Activated CD8-positive, alpha-beta memory T cell treated with anti-CD3 and anti-CD28 coated beads, Interleukin-2, amount 10 ng/mL, durations not matched to agents 7 days and 5 days (primary cell): ENCODE measurements at regions not wholly inside any gene's neighbourhood (a gene's known extent, or its start where the extent isn't known, plus 50 kb on each side); places are given as distances from the start of the nearest gene placed in this dataset.
"Not testable (repeated sequence)": the region's sequence is repeated elsewhere in the genome, so short reads cannot be mapped to it uniquely, and the experiment has no call there.

ENCODE experiments used
- ATAC-seq: fragments of 150-1000 bp; cut with Tn5 transposase; one replicate; pipeline ENCODE4 v1.10.0; 2021; ENCODE audit warnings: moderate library complexity
- CTCF ChIA-PET: fragments of 350-600 bp; sonication (Branson Sonifier 250); formaldehyde crosslinking; loops from one replicate; lab custom pipeline; 2021; ENCODE audit warnings: antibody characterized with exemption; lab: Charles Lee
- DNase-seq: peaks from one replicate; pipeline ENCODE4 v3.0.0-alpha.2; 2020
- H3K27ac Mint-ChIP-seq: one replicate; pipeline ENCODE4 v1.8.0; 2021; ENCODE audit warnings: mild to moderate bottlenecking, mixed read lengths
- H3K27me3 Mint-ChIP-seq: one replicate; pipeline ENCODE4 v1.8.0; 2021; ENCODE audit warnings: mixed read lengths
- H3K36me3 Mint-ChIP-seq: one replicate; pipeline ENCODE4 v1.8.0; 2021; ENCODE audit warnings: mild to moderate bottlenecking, mixed read lengths
- H3K4me1 Mint-ChIP-seq: one replicate; pipeline ENCODE4 v1.8.0; 2021; ENCODE audit warnings: mixed read lengths
- H3K4me3 Mint-ChIP-seq: one replicate; pipeline ENCODE4 v1.8.0; 2021; ENCODE audit warnings: mild to moderate bottlenecking, moderate library complexity, mixed read lengths
- H3K9me3 Mint-ChIP-seq: one replicate; pipeline ENCODE4 v1.8.0; 2022; ENCODE audit warnings: low read depth, mixed read lengths

DNA sequence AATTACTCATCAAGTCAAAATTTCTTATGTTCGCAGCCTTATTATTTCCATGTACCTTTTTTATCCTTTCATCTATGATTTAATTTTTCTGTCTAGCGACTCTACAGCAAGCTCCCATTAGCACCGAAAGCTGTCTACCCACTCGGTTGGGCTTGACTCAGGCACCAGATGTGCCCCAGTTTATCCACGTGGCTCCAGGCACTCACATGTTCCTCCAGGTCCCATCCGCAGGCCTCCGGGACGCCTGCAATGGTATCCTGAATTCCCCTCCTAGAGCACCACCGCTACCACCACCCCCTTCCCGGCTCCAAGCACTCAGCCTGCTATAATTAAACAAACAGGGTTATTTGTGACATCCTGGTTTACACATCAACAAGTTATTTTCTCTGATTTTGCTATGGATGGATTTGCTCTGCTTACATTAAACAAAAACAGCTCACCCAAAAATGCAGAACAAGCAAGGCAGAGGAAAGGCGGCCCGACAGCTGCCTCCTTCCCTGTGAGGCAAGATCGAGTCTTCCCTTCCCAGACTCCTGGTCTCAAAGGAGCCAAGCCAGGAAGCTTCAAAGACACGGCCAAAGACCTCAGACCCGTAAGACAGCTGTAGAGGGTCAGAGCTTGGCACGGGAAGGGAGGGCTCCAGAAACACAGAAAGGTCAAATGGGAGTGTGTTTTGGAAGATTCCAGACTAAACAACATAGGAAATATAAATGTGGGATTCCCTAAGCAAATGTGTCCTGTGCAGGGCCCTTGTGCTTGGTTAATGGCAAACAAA is 253.8 kb downstream of the TTC8 start:
- DNase-seq, result no peak
- CTCF ChIA-PET, result no interaction called here
- Mint-ChIP-seq H3K27me3 (peaks cover 45% of the 10 kb centered on the region), H3K27ac (no peak overlapping the region), H3K4me3 (no peak overlapping the region), H3K9me3 (no peaks in the 10 kb centered on the region), H3K4me1 (no peaks in the 10 kb centered on the region), H3K36me3 (no peaks in the 10 kb centered on the region)
- ATAC-seq, result no peak

- Mint-ChIP-seq H3K9me3 (no peaks in the 10 kb centered on the region), H3K27ac (no peak overlapping the region), H3K4me1 (no peaks in the 10 kb centered on the region), H3K4me3 (no peak overlapping the region), H3K27me3 (peaks cover 9% of the 10 kb centered on the region), H3K36me3 (no peaks in the 10 kb centered on the region)
- ATAC-seq (no peak), DNase-seq (no peak)
- CTCF ChIA-PET, result no interaction called here
These were observed 260.8 kb downstream of the TTC8 start for GRCh38 chr14:89085231-89085731.

GRCh38 chr14:89085737-89086382 is 261.4 kb downstream of the TTC8 start:
- DNase-seq (no peak), ATAC-seq (no peak)
- no peaks in the 10 kb centered on the region for H3K4me1 Mint-ChIP-seq
- H3K27me3 Mint-ChIP-seq, result peaks cover 9% of the 10 kb centered on the region
- CTCF ChIA-PET, result no interaction called here
- H3K9me3 Mint-ChIP-seq, result no peaks in the 10 kb centered on the region
- H3K36me3 Mint-ChIP-seq, result no peaks in the 10 kb centered on the region
- H3K4me3 Mint-ChIP-seq, result no peak overlapping the region
- no peak overlapping the region for H3K27ac Mint-ChIP-seq

- DNase-seq (no peak), ATAC-seq (no peak)
- H3K36me3 Mint-ChIP-seq, result no peaks in the 10 kb centered on the region
- peaks cover 8% of the 10 kb centered on the region for H3K27me3 Mint-ChIP-seq
- CTCF ChIA-PET, result no interaction called here
- no peaks in the 10 kb centered on the region for H3K9me3 Mint-ChIP-seq
- H3K27ac Mint-ChIP-seq, result no peak overlapping the region
- no peak overlapping the region for H3K4me3 Mint-ChIP-seq
- H3K4me1 Mint-ChIP-seq, result no peaks in the 10 kb centered on the region
These were observed 264.1 kb downstream of the TTC8 start for GRCh38 chr14:89088530-89088929.

GRCh38 chr14:89089330-89089729 is 264.9 kb downstream of the TTC8 start:
- Mint-ChIP-seq H3K4me3 (no peak overlapping the region), H3K9me3 (no peaks in the 10 kb centered on the region), H3K27ac (no peak overlapping the region), H3K4me1 (no peaks in the 10 kb centered on the region), H3K27me3 (peaks cover 8% of the 10 kb centered on the region), H3K36me3 (no peaks in the 10 kb centered on the region)
- ATAC-seq (no peak), DNase-seq (no peak)
- CTCF ChIA-PET, result no interaction called here

DNA sequence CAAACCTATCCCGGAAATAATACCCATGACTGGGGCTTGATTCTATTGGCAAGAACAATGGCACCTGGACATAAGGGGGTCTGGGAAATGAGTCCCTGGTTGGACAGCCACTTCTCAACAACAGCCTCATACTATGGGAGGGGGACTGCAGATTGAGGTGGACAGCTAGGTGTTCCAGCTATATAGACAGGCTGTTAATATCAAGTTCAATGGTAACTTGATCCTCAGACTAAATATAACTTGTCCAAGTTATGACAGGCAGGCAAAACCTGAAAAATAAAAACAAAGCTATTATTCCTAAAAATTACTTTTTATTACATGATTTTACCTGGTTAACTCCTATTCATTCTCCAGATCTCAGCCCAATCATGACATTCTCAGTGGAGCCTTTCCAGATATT is 267.3 kb downstream of the TTC8 start:
- ATAC-seq (no peak), DNase-seq (no peak)
- Mint-ChIP-seq H3K9me3 (no peaks in the 10 kb centered on the region), H3K27ac (no peak overlapping the region), H3K36me3 (no peaks in the 10 kb centered on the region), H3K4me3 (no peak overlapping the region), H3K27me3 (peaks cover 8% of the 10 kb centered on the region), H3K4me1 (no peaks in the 10 kb centered on the region)
- CTCF ChIA-PET, result no interaction called here

DNA sequence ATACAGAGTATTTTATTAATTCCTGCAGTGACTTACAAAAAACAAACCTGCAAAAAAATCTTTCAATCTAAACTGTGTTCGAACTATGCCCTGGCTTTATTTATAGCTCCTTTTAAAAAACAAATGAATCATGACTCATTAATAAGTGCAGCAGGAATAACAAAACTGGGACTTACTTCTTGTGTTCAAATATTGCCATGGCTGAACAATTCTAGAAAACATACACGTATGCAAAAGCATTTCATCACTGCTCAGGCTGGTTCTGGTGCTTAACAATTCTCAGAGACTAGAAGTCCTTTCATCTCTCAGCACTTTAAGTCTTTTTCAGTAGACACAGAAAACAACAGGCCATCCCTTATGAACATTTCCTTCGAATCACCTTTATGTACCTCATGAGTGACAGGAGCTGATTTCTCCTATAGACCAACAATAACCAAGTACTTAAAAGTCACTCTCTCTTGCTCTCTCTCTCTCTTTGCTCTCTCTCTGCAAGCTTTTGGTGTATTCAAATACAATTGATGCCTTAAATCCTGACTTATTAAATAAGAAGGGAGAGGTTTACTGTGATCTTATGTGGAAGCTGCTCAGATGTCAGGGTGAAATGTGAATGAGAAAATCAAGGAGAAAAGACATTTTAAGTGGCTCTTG is 268.8 kb downstream of the TTC8 start:
- DNase-seq (no peak), ATAC-seq (no peak)
- Mint-ChIP-seq H3K27ac (no peak overlapping the region), H3K4me1 (no peaks in the 10 kb centered on the region), H3K9me3 (no peaks in the 10 kb centered on the region), H3K27me3 (peaks cover 3% of the 10 kb centered on the region), H3K4me3 (no peak overlapping the region), H3K36me3 (no peaks in the 10 kb centered on the region)
- CTCF ChIA-PET, result no interaction called here

- Mint-ChIP-seq H3K27ac (no peak overlapping the region), H3K4me3 (no peak overlapping the region), H3K27me3 (peaks cover 3% of the 10 kb centered on the region), H3K36me3 (no peaks in the 10 kb centered on the region), H3K9me3 (no peaks in the 10 kb centered on the region), H3K4me1 (no peaks in the 10 kb centered on the region)
- DNase-seq, result no peak
- CTCF ChIA-PET, result no interaction called here
- no peak for ATAC-seq
These were observed 270.6 kb downstream of the TTC8 start for GRCh38 chr14:89095036-89095435.

- no peaks in the 10 kb centered on the region for H3K9me3 Mint-ChIP-seq
- CTCF ChIA-PET, result no interaction called here
These were observed 272.5 kb downstream of the TTC8 start for GRCh38 chr14:89096946-89097345.

DNA sequence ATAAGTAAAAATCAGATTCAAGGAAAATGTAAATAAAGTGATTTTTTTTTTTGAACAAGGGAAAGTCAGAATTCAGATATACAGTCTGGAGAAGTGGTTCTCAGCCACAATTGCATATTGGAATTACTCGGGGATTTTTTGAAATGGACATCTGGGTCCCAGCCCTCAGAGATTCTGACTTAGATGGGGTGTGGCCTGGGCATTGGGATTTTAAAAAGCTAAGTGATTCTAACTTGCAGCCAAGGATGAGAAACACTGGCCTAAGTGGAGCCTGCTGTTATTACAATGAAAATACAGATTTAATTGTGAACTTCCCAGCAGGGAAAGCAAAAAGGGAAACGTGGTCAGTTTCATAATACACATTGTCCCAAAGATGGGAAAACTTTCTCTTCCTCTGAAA is 273.8 kb downstream of the TTC8 start:
- CTCF ChIA-PET, result no interaction called here
- H3K4me1 Mint-ChIP-seq, result no peaks in the 10 kb centered on the region
- DNase-seq, result no peak
- no peaks in the 10 kb centered on the region for H3K36me3 Mint-ChIP-seq
- peaks cover 22% of the 10 kb centered on the region for H3K27me3 Mint-ChIP-seq
- H3K9me3 Mint-ChIP-seq, result no peaks in the 10 kb centered on the region
- ATAC-seq, result no peak
- no peak overlapping the region for H3K4me3 Mint-ChIP-seq
- H3K27ac Mint-ChIP-seq, result no peak overlapping the region

More at GRCh38 chr14:89096946-89097345, 272.5 kb downstream of the TTC8 start:
- DNase-seq, result no peak
- no peaks in the 10 kb centered on the region for H3K4me1 Mint-ChIP-seq
- ATAC-seq, result no peak
- H3K27ac Mint-ChIP-seq, result no peak overlapping the region
- no peak overlapping the region for H3K4me3 Mint-ChIP-seq
- H3K36me3 Mint-ChIP-seq, result no peaks in the 10 kb centered on the region
- peaks cover 19% of the 10 kb centered on the region for H3K27me3 Mint-ChIP-seq

DNA sequence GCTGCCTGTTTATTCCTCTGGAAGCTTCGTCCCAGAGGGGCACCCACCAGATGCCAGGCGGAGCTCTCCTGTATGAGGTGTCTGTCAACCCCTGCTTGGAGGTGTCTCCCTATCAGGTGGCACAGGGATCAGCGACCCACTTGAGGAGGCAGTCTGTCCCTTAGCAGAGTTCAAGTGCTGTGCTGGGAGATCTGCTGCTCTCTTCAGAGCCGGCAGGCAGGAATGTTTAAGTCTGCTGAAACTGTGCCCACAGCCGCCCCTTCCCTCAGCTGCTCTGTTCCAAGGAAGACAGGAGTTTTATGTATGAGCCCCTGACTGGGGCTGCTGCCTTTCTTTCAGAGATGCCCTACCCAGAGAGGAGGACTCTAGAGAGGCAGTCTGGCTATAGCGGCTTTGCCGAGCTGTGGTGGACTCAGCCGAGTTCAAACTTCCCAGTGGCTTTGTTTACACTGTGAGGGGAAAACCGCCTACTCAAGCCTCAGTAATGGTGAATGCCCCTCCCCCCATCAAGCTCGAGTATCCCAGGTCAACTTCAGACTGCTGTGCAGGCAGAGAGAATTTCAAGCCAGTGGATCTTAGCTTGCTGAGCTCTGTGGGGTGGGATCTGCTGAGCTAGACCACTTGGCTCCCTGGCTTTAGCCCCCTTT is 279.8 kb downstream of the TTC8 start:
- H3K4me1 Mint-ChIP-seq, H3K9me3 Mint-ChIP-seq, ATAC-seq, H3K36me3 Mint-ChIP-seq, H3K4me3 Mint-ChIP-seq, CTCF ChIA-PET, DNase-seq, H3K27ac Mint-ChIP-seq: not testable (repeated sequence)
- H3K27me3 Mint-ChIP-seq, result peaks cover 27% of the 10 kb centered on the region

DNA sequence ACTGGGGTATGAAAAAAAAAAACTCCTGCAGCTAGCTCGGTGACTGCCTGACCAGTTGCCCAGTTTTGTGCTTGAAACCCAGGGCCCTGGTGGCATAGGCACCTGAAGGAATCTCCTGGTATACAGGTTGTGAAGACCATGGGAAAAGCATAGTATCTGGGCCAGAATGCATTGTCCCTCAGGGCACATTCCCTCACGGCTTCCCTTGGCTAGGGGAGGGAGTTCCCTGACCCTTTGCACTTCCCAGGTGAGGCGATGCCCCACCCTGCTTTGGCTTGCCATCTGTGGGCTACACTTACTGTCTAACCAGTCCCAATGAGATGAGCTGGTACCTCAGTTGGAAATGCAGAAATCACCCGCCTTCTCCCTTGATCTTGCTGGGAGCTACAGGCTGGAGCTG is 280.4 kb downstream of the TTC8 start:
- H3K27me3 Mint-ChIP-seq, result peaks cover 27% of the 10 kb centered on the region
- H3K27ac Mint-ChIP-seq, DNase-seq, H3K4me3 Mint-ChIP-seq, CTCF ChIA-PET, ATAC-seq, H3K9me3 Mint-ChIP-seq, H3K36me3 Mint-ChIP-seq, H3K4me1 Mint-ChIP-seq: not testable (repeated sequence)
